Fibroblast of the aortic adventitia (primary cell): ENCODE measurements at regions not wholly inside any gene's neighbourhood (a gene's known extent, or its start where the extent isn't known, plus 50 kb on each side); places are given as distances from the start of the nearest gene placed in this dataset.

ENCODE experiments used
- DNase-seq: peaks from one replicate; pipeline ENCODE4 v3.0.0-alpha.2; 2010; ENCODE audit warnings: low read depth
- H3K4me3 ChIP-seq: 2 replicates; pipeline ENCODE4 v1.5.1; 2011; ENCODE audit warnings: low read depth, mild to moderate bottlenecking, control low read depth, low read length, moderate library complexity
- TF ChIP-seq, protein P1 (sequence below): IDR thresholded peaks from 2 replicates; pipeline ENCODE4 v1.5.1; 2011; ENCODE audit warnings: mild to moderate bottlenecking, low read length, control low read depth, inconsistent platforms; ENCODE audit not compliant: insufficient read depth

GRCh38 chr18:40423291-40423690, 1531.7 kb upstream of the PIK3C3 start:
- no peak for DNase-seq
- TF ChIP-seq, protein P1, sequence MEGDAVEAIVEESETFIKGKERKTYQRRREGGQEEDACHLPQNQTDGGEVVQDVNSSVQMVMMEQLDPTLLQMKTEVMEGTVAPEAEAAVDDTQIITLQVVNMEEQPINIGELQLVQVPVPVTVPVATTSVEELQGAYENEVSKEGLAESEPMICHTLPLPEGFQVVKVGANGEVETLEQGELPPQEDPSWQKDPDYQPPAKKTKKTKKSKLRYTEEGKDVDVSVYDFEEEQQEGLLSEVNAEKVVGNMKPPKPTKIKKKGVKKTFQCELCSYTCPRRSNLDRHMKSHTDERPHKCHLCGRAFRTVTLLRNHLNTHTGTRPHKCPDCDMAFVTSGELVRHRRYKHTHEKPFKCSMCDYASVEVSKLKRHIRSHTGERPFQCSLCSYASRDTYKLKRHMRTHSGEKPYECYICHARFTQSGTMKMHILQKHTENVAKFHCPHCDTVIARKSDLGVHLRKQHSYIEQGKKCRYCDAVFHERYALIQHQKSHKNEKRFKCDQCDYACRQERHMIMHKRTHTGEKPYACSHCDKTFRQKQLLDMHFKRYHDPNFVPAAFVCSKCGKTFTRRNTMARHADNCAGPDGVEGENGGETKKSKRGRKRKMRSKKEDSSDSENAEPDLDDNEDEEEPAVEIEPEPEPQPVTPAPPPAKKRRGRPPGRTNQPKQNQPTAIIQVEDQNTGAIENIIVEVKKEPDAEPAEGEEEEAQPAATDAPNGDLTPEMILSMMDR: no peak
- H3K4me3 ChIP-seq: no peak overlapping the region

- H3K4me3 ChIP-seq: no peak overlapping the region
- no peak for DNase-seq
- TF ChIP-seq, protein P1: no peak
Measured at GRCh38 chr18:40420675-40421074, 1534.4 kb upstream of the PIK3C3 start.

- DNase-seq: no peak
- TF ChIP-seq, protein P1: no peak
- no peak overlapping the region for H3K4me3 ChIP-seq
Measured at GRCh38 chr18:40417501-40417900, 1537.5 kb upstream of the PIK3C3 start.

- no peak overlapping the region for H3K4me3 ChIP-seq
- no peak for DNase-seq
- TF ChIP-seq, protein P1: no peak
Measured at GRCh38 chr18:40415821-40416220, 1539.2 kb upstream of the PIK3C3 start.

DNA sequence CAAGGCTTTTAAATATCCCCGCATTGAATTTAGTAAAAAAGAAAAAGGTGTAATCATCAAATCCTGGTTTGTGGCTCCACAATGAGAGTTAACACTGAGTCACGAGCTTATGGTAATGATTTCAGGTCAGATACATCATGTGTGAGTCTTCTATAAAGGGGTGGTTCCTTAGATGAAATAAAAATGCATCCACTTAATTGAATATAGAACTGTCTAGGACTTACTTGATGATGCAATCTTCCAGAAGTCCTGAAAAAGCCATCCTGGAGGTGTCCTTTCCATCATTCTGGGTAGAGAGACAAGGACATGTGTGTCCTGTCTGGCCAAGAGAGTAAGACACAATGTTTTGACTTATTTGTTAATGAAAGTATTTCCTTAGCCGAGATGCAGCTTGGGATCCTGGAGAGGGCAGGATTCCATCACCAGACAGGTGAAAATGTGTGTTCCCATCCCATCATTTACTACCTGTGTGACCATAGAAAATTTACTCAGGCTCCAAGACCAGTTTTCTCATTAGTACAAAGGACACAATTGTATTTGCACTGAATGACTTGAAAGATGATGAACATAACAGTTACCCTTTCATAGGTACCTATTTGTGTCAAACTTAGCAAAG, 1539.8 kb upstream of the PIK3C3 start:
- no peak for DNase-seq
- TF ChIP-seq, protein P1: no peak
- no peak overlapping the region for H3K4me3 ChIP-seq

DNA sequence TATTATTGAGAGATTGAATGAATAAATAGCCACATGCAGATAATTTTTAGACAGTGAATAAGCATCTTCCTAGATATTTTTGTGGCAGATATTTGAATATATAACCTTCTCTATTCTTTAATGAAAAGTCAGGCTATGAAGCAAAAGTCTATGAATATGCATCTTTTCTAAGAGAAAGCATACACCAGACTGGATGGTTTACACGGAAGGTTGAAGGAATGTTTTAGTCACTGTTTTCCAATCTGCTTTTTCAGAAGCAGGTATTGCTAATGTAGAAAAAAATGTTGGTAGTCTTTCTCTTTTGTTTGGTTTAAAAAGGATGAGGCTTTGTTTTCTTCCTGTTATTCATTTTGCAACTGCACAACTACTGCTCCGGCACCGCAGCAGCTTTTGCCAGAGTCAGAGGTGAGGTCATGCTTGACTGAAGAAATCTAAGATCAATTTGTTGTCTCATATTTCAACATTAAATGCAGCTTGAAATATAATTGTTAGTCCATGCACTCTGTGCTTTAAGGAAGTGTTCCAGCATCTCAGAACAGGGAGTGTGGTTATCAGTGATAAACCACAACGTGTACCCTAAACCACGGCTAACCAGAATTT, 1540.8 kb upstream of the PIK3C3 start:
- DNase-seq: no peak
- TF ChIP-seq, protein P1: no peak
- H3K4me3 ChIP-seq: no peak overlapping the region

- TF ChIP-seq, protein P1: no peak
- DNase-seq: no peak
- no peak overlapping the region for H3K4me3 ChIP-seq
Measured at GRCh38 chr18:40413160-40413559, 1541.9 kb upstream of the PIK3C3 start.
